HEK293T (cell line): ENCODE measurements at regions not wholly inside any gene's neighbourhood (a gene's known extent, or its start where the extent isn't known, plus 50 kb on each side); places are given as distances from the start of the nearest gene placed in this dataset.

Source experiments
- CTCF ChIA-PET: fragments of 350-600 bp; formaldehyde crosslinking; extraction: SDS; loops from one replicate; lab custom pipeline; 2021; ENCODE audit warnings: antibody characterized with exemption, inconsistent platforms; lab: Yijun Ruan, JAX
- POLR2A ChIA-PET: fragments of 350-600 bp; formaldehyde crosslinking; extraction: SDS; loops from one replicate; lab custom pipeline; 2020; ENCODE audit warnings: antibody characterized with exemption, inconsistent platforms; lab: Yijun Ruan, JAX
- DNase-seq: peaks from one replicate; pipeline ENCODE4 v3.0.0; 2012; ENCODE audit warnings: mixed read lengths; ENCODE audit errors: extremely low spot score
- ARNT ChIP-seq: fragments of 450-650 bp; IDR thresholded peaks from 2 replicates; pipeline ENCODE4 v1.6.1; 2017; ENCODE audit warnings: mild to moderate bottlenecking
- BHLHE40 ChIP-seq: fragments of 450-650 bp; IDR thresholded peaks from 2 replicates; pipeline ENCODE4 v1.6.1; 2016; ENCODE audit warnings: mild to moderate bottlenecking, moderate library complexity, borderline replicate concordance
- CTBP1 ChIP-seq: fragments of 450-650 bp; IDR thresholded peaks from 2 replicates; pipeline ENCODE4 v1.6.1; 2016; ENCODE audit warnings: borderline replicate concordance
- ELF4 ChIP-seq: fragments of 450-650 bp; IDR thresholded peaks from 2 replicates; pipeline ENCODE4 v1.6.1; 2017; ENCODE audit warnings: antibody characterized with exemption
- FOXA1 ChIP-seq: fragments of 450-650 bp; IDR thresholded peaks from 2 replicates; pipeline ENCODE4 v1.6.1; 2016; ENCODE audit warnings: mild to moderate bottlenecking
- FOXK2 ChIP-seq: fragments of 450-650 bp; IDR thresholded peaks from 2 replicates; pipeline ENCODE4 v1.6.1; 2016; ENCODE audit warnings: mild to moderate bottlenecking
- FOXM1 ChIP-seq: fragments of 450-650 bp; IDR thresholded peaks from 2 replicates; pipeline ENCODE4 v1.6.1; 2017; ENCODE audit warnings: mild to moderate bottlenecking, borderline replicate concordance
- HDGF ChIP-seq: fragments of 450-650 bp; IDR thresholded peaks from 2 replicates; pipeline ENCODE4 v1.6.1; 2017; ENCODE audit warnings: antibody characterized with exemption, borderline replicate concordance
- L3MBTL2 ChIP-seq: fragments of 450-650 bp; conservative IDR thresholded peaks from 2 replicates; pipeline ENCODE4 v1.6.1; 2016; ENCODE audit warnings: mild to moderate bottlenecking
- LEF1 ChIP-seq: fragments of 450-650 bp; IDR thresholded peaks from 2 replicates; pipeline ENCODE4 v1.6.1; 2017; ENCODE audit warnings: mild to moderate bottlenecking, borderline replicate concordance
- NFRKB ChIP-seq: fragments of 450-650 bp; IDR thresholded peaks from 2 replicates; pipeline ENCODE4 v1.6.1; 2016; ENCODE audit warnings: mild to moderate bottlenecking, moderate library complexity
- SP1 ChIP-seq: fragments of 450-650 bp; IDR thresholded peaks from 2 replicates; pipeline ENCODE4 v1.6.1; 2017
- SUZ12 ChIP-seq: fragments of 450-650 bp; IDR thresholded peaks from 2 replicates; pipeline ENCODE4 v1.6.1; 2016; ENCODE audit warnings: mild to moderate bottlenecking
- TARDBP ChIP-seq: fragments of 450-650 bp; IDR thresholded peaks from 2 replicates; pipeline ENCODE4 v1.6.1; 2016
- ZNF384 ChIP-seq: fragments of 450-650 bp; IDR thresholded peaks from 2 replicates; pipeline ENCODE4 v1.6.1; 2016
- TF ChIP-seq, protein P1 (sequence below): fragments of 450-650 bp; IDR thresholded peaks from 2 replicates; pipeline ENCODE4 v1.6.1; 2016

DNA sequence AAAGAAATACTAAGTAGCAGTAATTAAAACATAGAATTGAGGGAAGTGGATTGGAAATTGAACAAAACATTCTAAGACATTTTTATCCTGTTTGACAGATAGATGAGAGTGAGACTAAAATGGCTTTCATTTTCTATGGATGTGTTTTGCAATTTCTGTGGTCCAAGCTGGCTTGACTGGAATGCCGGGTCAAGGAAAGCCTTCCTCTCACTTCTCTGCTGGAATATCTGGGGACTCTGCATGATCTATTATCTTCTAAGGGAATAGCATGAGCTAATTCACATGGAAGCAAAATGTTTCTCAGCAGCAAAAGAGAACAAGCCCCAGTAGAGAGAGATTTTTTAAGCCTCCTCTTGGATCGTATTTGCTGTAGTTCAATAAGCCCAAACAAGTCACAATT is 407.9 kb upstream of the ATXN7L3B start:
- POLR2A ChIA-PET: no interaction called here
- CTCF ChIA-PET: no interaction called here
- no peak for DNase-seq

GRCh38 chr12:74144396-74144795 is 393.2 kb upstream of the ATXN7L3B start:
- no peak for TF ChIP-seq BHLHE40
- TF ChIP-seq SUZ12: no peak
- TF ChIP-seq FOXM1: no peak
- no peak for TF ChIP-seq ARNT
- no peak for TF ChIP-seq FOXK2
- no peak for TF ChIP-seq NFRKB
- TF ChIP-seq L3MBTL2: no peak
- no peak for TF ChIP-seq FOXA1
- no peak for TF ChIP-seq SP1
- TF ChIP-seq ZNF384: no peak
- no peak for TF ChIP-seq LEF1
- TF ChIP-seq HDGF: no peak
- TF ChIP-seq, protein P1, sequence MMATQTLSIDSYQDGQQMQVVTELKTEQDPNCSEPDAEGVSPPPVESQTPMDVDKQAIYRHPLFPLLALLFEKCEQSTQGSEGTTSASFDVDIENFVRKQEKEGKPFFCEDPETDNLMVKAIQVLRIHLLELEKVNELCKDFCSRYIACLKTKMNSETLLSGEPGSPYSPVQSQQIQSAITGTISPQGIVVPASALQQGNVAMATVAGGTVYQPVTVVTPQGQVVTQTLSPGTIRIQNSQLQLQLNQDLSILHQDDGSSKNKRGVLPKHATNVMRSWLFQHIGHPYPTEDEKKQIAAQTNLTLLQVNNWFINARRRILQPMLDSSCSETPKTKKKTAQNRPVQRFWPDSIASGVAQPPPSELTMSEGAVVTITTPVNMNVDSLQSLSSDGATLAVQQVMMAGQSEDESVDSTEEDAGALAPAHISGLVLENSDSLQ: no peak
- TF ChIP-seq CTBP1: no peak
- TF ChIP-seq TARDBP: no peak
- TF ChIP-seq ELF4: no peak
- DNase-seq: no peak
- ChIA-PET CTCF (no interaction called here), POLR2A (no interaction called here)

More for the DNA sequence above, 407.9 kb upstream of the ATXN7L3B start:
- TF ChIP-seq, protein P1: no peak
- TF ChIP-seq SP1: no peak
- no peak for TF ChIP-seq NFRKB
- no peak for TF ChIP-seq FOXA1
- no peak for TF ChIP-seq LEF1
- TF ChIP-seq SUZ12: no peak
- TF ChIP-seq ARNT: no peak
- no peak for TF ChIP-seq HDGF
- TF ChIP-seq FOXM1: no peak
- TF ChIP-seq CTBP1: no peak
- no peak for TF ChIP-seq TARDBP
- no peak for TF ChIP-seq L3MBTL2
- TF ChIP-seq ZNF384: no peak
- TF ChIP-seq FOXK2: no peak
- no peak for TF ChIP-seq ELF4
- no peak for TF ChIP-seq BHLHE40

DNA sequence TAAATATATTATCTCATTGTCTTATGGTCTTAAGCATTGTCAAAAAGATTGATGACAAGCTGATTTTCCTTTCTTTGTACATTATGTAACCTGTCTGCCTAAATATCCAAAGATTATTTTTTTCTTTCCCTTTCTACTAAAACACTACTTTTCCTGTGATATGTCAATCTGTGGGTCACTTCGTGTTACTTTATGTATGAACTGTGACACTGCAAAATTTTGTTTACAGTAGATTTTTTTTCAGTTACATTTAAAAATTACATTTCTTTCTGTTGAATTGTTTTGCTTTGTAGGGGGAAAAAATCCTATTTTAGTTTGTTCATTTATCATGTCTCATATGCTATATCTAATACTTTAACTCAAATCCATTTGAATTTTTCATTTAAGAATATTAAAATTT is 392.3 kb upstream of the ATXN7L3B start:
- DNase-seq: no peak
- TF ChIP-seq LEF1: no peak
- no peak for TF ChIP-seq ARNT
- TF ChIP-seq SP1: no peak
- no peak for TF ChIP-seq L3MBTL2
- TF ChIP-seq CTBP1: no peak
- no peak for TF ChIP-seq ELF4
- TF ChIP-seq SUZ12: no peak
- TF ChIP-seq, protein P1: no peak
- TF ChIP-seq NFRKB: no peak
- no peak for TF ChIP-seq FOXA1
- no peak for TF ChIP-seq FOXK2
- no peak for TF ChIP-seq HDGF
- TF ChIP-seq TARDBP: no peak
- no peak for TF ChIP-seq FOXM1
- POLR2A ChIA-PET: no interaction called here
- CTCF ChIA-PET: no interaction called here

GRCh38 chr12:74148849-74149248 is 388.8 kb upstream of the ATXN7L3B start:
- ChIA-PET POLR2A (no interaction called here), CTCF (no interaction called here)
- TF ChIP-seq ELF4 (no peak), FOXA1 (no peak), CTBP1 (no peak), SUZ12 (no peak), SP1 (no peak), ARNT (no peak), LEF1 (no peak), TARDBP (no peak), NFRKB (no peak), FOXM1 (no peak), BHLHE40 (no peak)
- TF ChIP-seq, protein P1: no peak
- DNase-seq: no peak

DNA sequence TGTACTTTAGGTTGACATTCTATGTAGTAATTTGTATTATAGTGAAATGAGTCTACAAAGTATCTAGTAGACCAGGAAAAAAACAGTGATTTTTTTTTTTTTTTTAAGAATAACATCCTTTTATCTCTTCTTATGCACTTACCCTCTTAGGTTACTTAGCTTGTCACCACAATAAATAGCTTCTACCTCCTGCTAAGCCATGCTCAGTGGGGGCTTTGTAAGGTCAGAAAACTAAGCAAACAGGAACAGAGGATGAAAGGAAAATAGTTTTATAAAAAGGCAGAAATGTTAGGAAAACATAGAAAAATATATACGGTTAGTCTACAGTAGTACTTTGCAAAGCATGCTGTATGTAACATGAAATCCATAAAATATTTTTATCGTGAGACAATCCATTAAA is 385.3 kb upstream of the ATXN7L3B start:
- CTCF ChIA-PET: no interaction called here
- TF ChIP-seq L3MBTL2 (no peak), ZNF384 (no peak), SP1 (no peak), ELF4 (no peak), CTBP1 (no peak), SUZ12 (no peak), LEF1 (no peak), FOXM1 (no peak), FOXK2 (no peak), HDGF (no peak), FOXA1 (no peak), BHLHE40 (no peak), TARDBP (no peak), NFRKB (no peak), ARNT (no peak)
- TF ChIP-seq, protein P1: no peak
- POLR2A ChIA-PET: no interaction called here
- DNase-seq: no peak
